ENCODE measurements at regions not wholly inside any gene's neighbourhood (a gene's known extent, or its start where the extent isn't known, plus 50 kb on each side); places are given as distances from the start of the nearest gene placed in this dataset.

GRCh38 chr22:27075891-27076290 is 418.5 kb downstream of the MIAT start:
- TF ChIP-seq CTCF (IDR thresholded peaks at IDR 0.05; ENCODE audit: low read length), result no peak
- TF ChIP-seq EZH2 (IDR thresholded peaks at IDR 0.05; ENCODE audit: borderline replicate concordance, low read length), result no peak

Data from OCI-LY1 (cell line).